Transverse colon (tissue), 4 donors: ENCODE measurements at regions not wholly inside any gene's neighbourhood (a gene's known extent, or its start where the extent isn't known, plus 50 kb on each side); places are given as distances from the start of the nearest gene placed in this dataset.

ENCODE experiments used
- CTCF ChIP-seq, 5 experiments: fragments of 200-600 bp in 3 of 5; fragments of 450-650 bp in 2 of 5; sonication (generic) in 3 of 5; IDR thresholded peaks; 1 replicate in 2 of 5; 2 replicates in 3 of 5; pipeline ENCODE4 v1.5.1; 2016 to 2017; ENCODE audit warnings: antibody characterized with exemption in 5 of 5, inconsistent platforms in 3 of 5, mild to moderate bottlenecking in 2 of 5, moderate library complexity in 1 of 5
- POLR2A ChIP-seq: fragments of 450-650 bp; IDR thresholded peaks from one replicate; pipeline ENCODE4 v1.6.1; 2016; ENCODE audit warnings: antibody characterized with exemption, mild to moderate bottlenecking, moderate library complexity
- POLR2AphosphoS5 ChIP-seq, 3 donors: sonication (generic); formaldehyde crosslinking; IDR thresholded peaks; one replicate each; pipeline ENCODE4 v1.6.1; 2016; ENCODE audit warnings: antibody characterized with exemption in 3 of 3

- TF ChIP-seq POLR2AphosphoS5 (IDR thresholded peaks at IDR 0.05) = no peak
- TF ChIP-seq POLR2A = no peak
- TF ChIP-seq CTCF (IDR thresholded peaks at IDR 0.05) = no peak
Observed at GRCh38 chr18:30277676-30278075, 764.9 kb downstream of the DSC3 start.
